ENCODE measurements at regions not wholly inside any gene's neighbourhood (a gene's known extent, or its start where the extent isn't known, plus 50 kb on each side); places are given as distances from the start of the nearest gene placed in this dataset.

DNA sequence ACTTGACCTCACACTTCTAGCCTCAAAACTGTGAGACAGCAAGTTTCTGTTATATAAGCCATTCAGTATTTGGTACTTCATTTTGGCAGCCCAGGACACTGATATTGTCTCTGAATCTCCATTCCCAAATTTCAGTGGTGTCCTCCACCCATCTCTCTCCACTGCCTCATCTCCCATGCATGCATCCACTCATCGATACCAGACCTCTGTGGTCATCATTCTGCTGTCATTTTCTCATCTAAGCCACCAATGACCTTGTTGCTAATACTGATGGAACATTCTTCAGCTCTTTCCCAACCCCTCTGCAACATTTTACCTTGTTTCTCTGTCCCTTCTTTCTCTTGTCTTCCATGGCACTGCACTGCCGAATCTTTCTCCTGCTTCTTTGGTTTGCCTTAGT lies 221.8 kb downstream of the SNX18 start:
- TF ChIP-seq TAF1 (IDR thresholded peaks at IDR 0.05; ENCODE audit: borderline replicate concordance, insufficient read depth, low read length) (no peak), SIN3A (IDR thresholded peaks at IDR 0.05; ENCODE audit: borderline replicate concordance, insufficient read depth, low read length) (no peak), POLR2AphosphoS5 (IDR thresholded peaks at IDR 0.05; ENCODE audit: low read depth, low read length) (no peak)
- TF ChIP-seq, protein P1, sequence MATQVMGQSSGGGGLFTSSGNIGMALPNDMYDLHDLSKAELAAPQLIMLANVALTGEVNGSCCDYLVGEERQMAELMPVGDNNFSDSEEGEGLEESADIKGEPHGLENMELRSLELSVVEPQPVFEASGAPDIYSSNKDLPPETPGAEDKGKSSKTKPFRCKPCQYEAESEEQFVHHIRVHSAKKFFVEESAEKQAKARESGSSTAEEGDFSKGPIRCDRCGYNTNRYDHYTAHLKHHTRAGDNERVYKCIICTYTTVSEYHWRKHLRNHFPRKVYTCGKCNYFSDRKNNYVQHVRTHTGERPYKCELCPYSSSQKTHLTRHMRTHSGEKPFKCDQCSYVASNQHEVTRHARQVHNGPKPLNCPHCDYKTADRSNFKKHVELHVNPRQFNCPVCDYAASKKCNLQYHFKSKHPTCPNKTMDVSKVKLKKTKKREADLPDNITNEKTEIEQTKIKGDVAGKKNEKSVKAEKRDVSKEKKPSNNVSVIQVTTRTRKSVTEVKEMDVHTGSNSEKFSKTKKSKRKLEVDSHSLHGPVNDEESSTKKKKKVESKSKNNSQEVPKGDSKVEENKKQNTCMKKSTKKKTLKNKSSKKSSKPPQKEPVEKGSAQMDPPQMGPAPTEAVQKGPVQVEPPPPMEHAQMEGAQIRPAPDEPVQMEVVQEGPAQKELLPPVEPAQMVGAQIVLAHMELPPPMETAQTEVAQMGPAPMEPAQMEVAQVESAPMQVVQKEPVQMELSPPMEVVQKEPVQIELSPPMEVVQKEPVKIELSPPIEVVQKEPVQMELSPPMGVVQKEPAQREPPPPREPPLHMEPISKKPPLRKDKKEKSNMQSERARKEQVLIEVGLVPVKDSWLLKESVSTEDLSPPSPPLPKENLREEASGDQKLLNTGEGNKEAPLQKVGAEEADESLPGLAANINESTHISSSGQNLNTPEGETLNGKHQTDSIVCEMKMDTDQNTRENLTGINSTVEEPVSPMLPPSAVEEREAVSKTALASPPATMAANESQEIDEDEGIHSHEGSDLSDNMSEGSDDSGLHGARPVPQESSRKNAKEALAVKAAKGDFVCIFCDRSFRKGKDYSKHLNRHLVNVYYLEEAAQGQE (IDR thresholded peaks at IDR 0.05; ENCODE audit: insufficient read depth in 1 of 2, low read depth in 2 of 2, low read length in 2 of 2), result no peak

All from PFSK-1 (cell line).